OCI-LY1 (cell line): ENCODE measurements at regions not wholly inside any gene's neighbourhood (a gene's known extent, or its start where the extent isn't known, plus 50 kb on each side); places are given as distances from the start of the nearest gene placed in this dataset.

Experiments used
- CTCF ChIP-seq: fragments of 200-600 bp; sonication (generic), shearing (Covaris generic); IDR thresholded peaks from 2 replicates; pipeline ENCODE4 v1.5.1; 2017; ENCODE audit warnings: mild to moderate bottlenecking, antibody characterized with exemption, low read length, moderate library complexity, mixed read lengths
- EZH2 ChIP-seq: fragments of 200-600 bp; sonication (generic), shearing (Covaris generic); IDR thresholded peaks from 2 replicates; pipeline ENCODE4 v1.8.0; 2017; ENCODE audit warnings: borderline replicate concordance, mixed run types, mild to moderate bottlenecking, antibody characterized with exemption, low read length, moderate library complexity, mixed read lengths

- no peak for TF ChIP-seq CTCF
- TF ChIP-seq EZH2, result no peak
Measured at GRCh38 chr4:111330786-111331185, 707.9 kb upstream of the PITX2 start.
